ENCODE measurements at regions not wholly inside any gene's neighbourhood (a gene's known extent, or its start where the extent isn't known, plus 50 kb on each side); places are given as distances from the start of the nearest gene placed in this dataset.

GRCh38 chr7:67604461-67605386 is 608.1 kb downstream of the TYW1 start:
- H3K4me2 ChIP-seq = no peak overlapping the region
- TF ChIP-seq Cebpa-rat (IDR thresholded peaks at IDR 0.05) = no peak

GRCh38 chr7:67608806-67609205 is 612.2 kb downstream of the TYW1 start:
- Histone ChIP-seq H3K27me3 (no peaks in the 10 kb centered on the region), H3K9me3 (replicated peaks in 1 of 11) (peaks cover 19 to 42% (median 32%) of the 10 kb centered on the region in 11 experiments), H3K4me3 (no peak overlapping the region)

More at GRCh38 chr7:67604461-67605386, 608.1 kb downstream of the TYW1 start:
- Histone ChIP-seq H3K4me1 (peaks cover 0 to 26% (median 5%) of the 10 kb centered on the region in 10 experiments; a peak in 12 of 20 replicates), H3K27ac (no peak overlapping the region), H3K9me3 (replicated peaks in 1 of 11) (peaks cover 8 to 26% (median 17%) of the 10 kb centered on the region in 11 experiments; a peak in 20 of 22 replicates), H3K9ac (no peak overlapping the region), H3K27me3 (no peaks in the 10 kb centered on the region), H3K36me3 (no peaks in the 10 kb centered on the region), H3K4me3 (no peak overlapping the region), H4K20me1 (no peaks in the 10 kb centered on the region)

GRCh38 chr7:67610897-67611296 is 614.3 kb downstream of the TYW1 start:
- Histone ChIP-seq H3K27me3 (no peaks in the 10 kb centered on the region), H3K9ac (no peak overlapping the region), H3K4me2 (0 out of 22 replicates have a peak overlapping the region, but pooled peaks of 2 of the 11 experiments have one; percentile 44 to 45), H3K4me3 (no peak overlapping the region), H3K4me1 (peaks cover 0 to 20% (median 9%) of the 10 kb centered on the region in 10 experiments; a peak in 13 of 20 replicates), H3K27ac (no peak overlapping the region), H3K36me3 (no peaks in the 10 kb centered on the region), H4K20me1 (no peaks in the 10 kb centered on the region), H3K9me3 (replicated peaks in 1 of 11) (peaks cover 11 to 24% (median 19%) of the 10 kb centered on the region in 11 experiments)
- TF ChIP-seq Cebpa-rat (IDR thresholded peaks at IDR 0.05) = no peak

More at GRCh38 chr7:67608806-67609205, 612.2 kb downstream of the TYW1 start:
- Histone ChIP-seq H3K9ac (no peak overlapping the region), H3K27ac (no peak overlapping the region), H3K4me1 (peaks cover 0 to 20% (median 9%) of the 10 kb centered on the region in 10 experiments; a peak in 13 of 20 replicates), H3K4me2 (0 out of 22 replicates have a peak overlapping the region, but pooled peaks of 1 of the 11 experiments have one; percentile 44), H3K36me3 (no peaks in the 10 kb centered on the region), H4K20me1 (no peaks in the 10 kb centered on the region)
- no peak for TF ChIP-seq Cebpa-rat (IDR thresholded peaks at IDR 0.05)

- no peak overlapping the region for H3K4me2 ChIP-seq
- H3K27me3 ChIP-seq = no peaks in the 10 kb centered on the region
- TF ChIP-seq Cebpa-rat (IDR thresholded peaks at IDR 0.05) = no peak
- no peak overlapping the region for H3K4me3 ChIP-seq
- H4K20me1 ChIP-seq = no peaks in the 10 kb centered on the region
- no peak overlapping the region for H3K27ac ChIP-seq
- peaks cover 10 to 20% (median 15%) of the 10 kb centered on the region in 11 experiments for H3K9me3 ChIP-seq (replicated peaks in 1 of 11)
- H3K4me1 ChIP-seq = peaks cover 0 to 24% (median 12%) of the 10 kb centered on the region in 10 experiments; a peak in 13 of 20 replicates
- H3K9ac ChIP-seq = no peak overlapping the region
- no peaks in the 10 kb centered on the region for H3K36me3 ChIP-seq
Measured at GRCh38 chr7:67614843-67615242, 618.2 kb downstream of the TYW1 start.

- Histone ChIP-seq H3K9ac (no peak overlapping the region), H3K27me3 (no peaks in the 10 kb centered on the region), H3K4me3 (no peak overlapping the region), H4K20me1 (no peaks in the 10 kb centered on the region), H3K4me2 (no peak overlapping the region), H3K9me3 (replicated peaks in 1 of 11) (peaks cover 10 to 20% (median 14%) of the 10 kb centered on the region in 11 experiments), H3K27ac (no peak overlapping the region), H3K36me3 (no peaks in the 10 kb centered on the region), H3K4me1 (peaks cover 0 to 20% (median 10%) of the 10 kb centered on the region in 10 experiments; a peak in 11 of 20 replicates)
- no peak for TF ChIP-seq Cebpa-rat (IDR thresholded peaks at IDR 0.05)
Measured at GRCh38 chr7:67616517-67616916, 619.9 kb downstream of the TYW1 start.

- Histone ChIP-seq H3K9me3 (replicated peaks in 1 of 11) (no peaks in the 10 kb centered on the region), H3K4me2 (peak overlapping the region in 4 of 11 experiments; percentile 35 to 53 (median 46); a peak in 7 of 22 replicates), H4K20me1 (no peaks in the 10 kb centered on the region), H3K4me1 (peaks cover 0 to 20% (median 10%) of the 10 kb centered on the region in 10 experiments; a peak in 11 of 20 replicates), H3K27me3 (no peaks in the 10 kb centered on the region), H3K4me3 (no peak overlapping the region), H3K27ac (no peak overlapping the region), H3K9ac (no peak overlapping the region), H3K36me3 (no peaks in the 10 kb centered on the region)
- TF ChIP-seq Cebpa-rat (IDR thresholded peaks at IDR 0.05) = no peak
Measured at GRCh38 chr7:67618556-67619162, 622.0 kb downstream of the TYW1 start.

- no peak overlapping the region for H3K4me3 ChIP-seq
- peak overlapping the region in 6 of 11 experiments; percentile 15 to 53 (median 44); a peak in 8 of 22 replicates for H3K4me2 ChIP-seq
- H3K4me1 ChIP-seq = peaks cover 0 to 20% (median 10%) of the 10 kb centered on the region in 10 experiments; a peak in 11 of 20 replicates
- H3K9me3 ChIP-seq (replicated peaks in 1 of 11) = no peaks in the 10 kb centered on the region
- no peaks in the 10 kb centered on the region for H3K36me3 ChIP-seq
- no peaks in the 10 kb centered on the region for H4K20me1 ChIP-seq
- no peak for TF ChIP-seq Cebpa-rat (IDR thresholded peaks at IDR 0.05)
- no peak overlapping the region for H3K27ac ChIP-seq
- H3K27me3 ChIP-seq = no peaks in the 10 kb centered on the region
- no peak overlapping the region for H3K9ac ChIP-seq
Measured at GRCh38 chr7:67619175-67619574, 622.5 kb downstream of the TYW1 start.

GRCh38 chr7:67620216-67620933 is 623.7 kb downstream of the TYW1 start:
- Histone ChIP-seq H3K9me3 (replicated peaks in 1 of 11) (no peaks in the 10 kb centered on the region), H3K4me1 (peaks cover 0 to 21% (median 11%) of the 10 kb centered on the region in 10 experiments; a peak in 11 of 20 replicates)

More at GRCh38 chr7:67620216-67620933, 623.7 kb downstream of the TYW1 start:
- no peak overlapping the region for H3K9ac ChIP-seq
- no peak for TF ChIP-seq Cebpa-rat (IDR thresholded peaks at IDR 0.05)
- no peak overlapping the region for H3K4me3 ChIP-seq
- no peaks in the 10 kb centered on the region for H4K20me1 ChIP-seq
- H3K36me3 ChIP-seq = no peaks in the 10 kb centered on the region
- peak overlapping the region in 8 of 11 experiments; percentile 4 to 53 (median 41); a peak in 11 of 22 replicates for H3K4me2 ChIP-seq
- H3K27me3 ChIP-seq = no peaks in the 10 kb centered on the region
- H3K27ac ChIP-seq = no peak overlapping the region

Data from BLaER1 treated with 17β-estradiol and CSF1 and Interleukin-3, amounts not matched to agents 10 nM and 100 nM (cell line).